GM21529 (cell line): ENCODE measurements at regions not wholly inside any gene's neighbourhood (a gene's known extent, or its start where the extent isn't known, plus 50 kb on each side); places are given as distances from the start of the nearest gene placed in this dataset.

Experiments used
- ATAC-seq: cut with Tn5 transposase; IDR thresholded peaks from one replicate; pipeline ENCODE4 v1.9.1; 2021; ENCODE audit not compliant: unreplicated experiment

DNA sequence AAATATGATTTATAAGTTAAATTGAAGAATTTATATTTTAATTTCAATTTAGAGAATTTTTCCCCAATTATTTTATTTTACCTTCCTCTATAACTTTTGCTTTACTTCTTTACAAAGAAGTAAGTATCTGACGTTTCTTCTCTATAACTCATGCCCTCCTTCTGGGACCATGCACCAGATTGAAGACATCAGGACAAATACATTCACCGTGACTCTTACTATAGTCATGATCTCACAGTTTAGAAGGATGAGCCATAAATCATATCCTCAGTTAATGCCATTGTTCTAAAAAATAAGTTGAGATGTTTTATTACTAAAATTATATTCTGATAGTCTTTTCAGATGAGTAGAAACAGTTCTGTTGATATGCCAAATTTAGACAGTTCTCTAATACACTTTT lies 279.3 kb downstream of the TMX3 start:
- no peak for ATAC-seq

DNA sequence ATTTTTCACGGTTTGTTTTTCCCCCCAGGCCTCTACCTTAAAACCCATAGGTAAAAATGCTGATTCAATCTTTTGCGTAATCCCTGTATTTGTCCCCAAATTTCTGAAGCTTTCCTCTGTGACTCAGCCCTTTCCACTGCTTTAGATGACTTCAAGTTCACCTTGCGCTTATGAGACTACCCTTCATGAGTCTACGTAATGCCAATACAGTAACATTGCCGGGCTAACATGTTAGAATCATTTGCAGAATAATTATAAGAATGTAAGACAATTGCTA lies 283.0 kb downstream of the TMX3 start:
- ATAC-seq: no peak

DNA sequence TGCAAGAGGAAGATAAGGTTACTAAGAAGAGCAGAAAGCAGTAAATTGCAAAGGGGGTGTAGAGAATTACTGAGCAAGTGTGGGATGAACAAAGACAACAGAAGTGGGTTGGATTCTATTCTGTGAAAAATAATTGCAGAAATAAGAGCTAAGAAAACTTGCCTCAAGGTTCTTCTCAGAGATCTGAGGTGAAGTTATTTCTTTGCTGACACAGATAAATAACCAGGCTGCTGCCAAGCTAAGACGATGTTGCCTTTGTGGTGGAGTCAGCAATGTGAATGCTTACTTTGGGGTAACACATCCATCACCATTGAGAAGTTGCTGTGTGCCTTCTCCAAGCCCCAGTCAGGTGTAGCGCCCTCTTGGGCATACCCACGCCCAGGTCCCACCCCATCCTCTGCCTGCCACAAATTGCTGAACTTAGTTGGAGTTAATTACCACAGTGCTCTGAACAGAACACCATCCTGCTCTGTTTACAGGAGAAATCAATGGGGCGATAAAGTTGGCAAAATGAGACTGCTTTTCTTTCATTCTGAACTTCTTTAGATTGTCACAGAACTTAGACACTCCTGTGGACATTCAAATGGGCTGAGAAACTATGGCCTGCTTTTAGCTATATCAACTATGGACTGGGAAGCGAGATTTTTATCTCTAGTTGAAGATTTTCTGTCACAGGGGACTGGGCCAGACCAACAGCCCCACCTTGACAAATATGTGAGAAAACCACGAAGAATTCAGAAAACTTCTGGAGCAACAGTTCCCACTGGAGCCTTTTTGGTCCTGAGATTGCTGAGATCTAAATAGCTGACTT lies 283.6 kb downstream of the TMX3 start:
- ATAC-seq: no peak

DNA sequence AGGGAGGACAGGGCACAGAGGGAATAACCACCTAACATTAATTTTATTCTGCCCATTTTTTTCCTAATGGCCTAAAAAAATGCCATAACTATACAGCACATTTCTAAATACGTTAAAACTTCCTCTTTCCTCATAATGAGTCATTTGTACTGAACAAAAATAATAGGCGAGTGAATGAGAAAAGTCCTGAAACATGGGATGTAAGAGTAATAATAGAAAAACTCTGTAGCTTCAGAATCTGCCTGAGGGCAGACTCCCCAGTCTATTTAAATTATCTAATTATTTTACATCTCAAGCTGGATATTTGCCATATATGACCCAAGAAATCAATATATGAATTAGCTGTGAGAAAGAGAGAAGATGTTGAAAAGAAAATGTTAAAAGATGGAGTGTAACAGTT lies 285.1 kb downstream of the TMX3 start:
- ATAC-seq: no peak

DNA sequence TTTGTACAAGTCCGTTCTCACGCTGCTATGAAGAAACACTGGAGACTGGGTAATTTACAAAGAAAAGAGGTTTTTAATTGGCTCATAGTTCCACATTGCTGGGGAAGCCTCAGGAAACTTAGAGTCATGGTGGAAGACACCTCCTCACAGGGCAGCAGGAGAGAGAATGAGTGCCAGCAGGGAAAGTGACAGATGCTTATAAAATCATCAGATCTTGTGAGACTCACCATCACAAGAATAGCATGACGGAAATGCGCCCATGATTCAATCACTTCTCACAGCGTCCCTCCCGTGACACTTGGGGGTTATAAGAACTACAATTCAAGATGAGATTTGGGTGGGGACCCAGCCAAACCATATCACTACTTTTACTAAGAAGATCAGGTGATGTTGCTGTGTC lies 285.8 kb downstream of the TMX3 start:
- ATAC-seq: no peak

DNA sequence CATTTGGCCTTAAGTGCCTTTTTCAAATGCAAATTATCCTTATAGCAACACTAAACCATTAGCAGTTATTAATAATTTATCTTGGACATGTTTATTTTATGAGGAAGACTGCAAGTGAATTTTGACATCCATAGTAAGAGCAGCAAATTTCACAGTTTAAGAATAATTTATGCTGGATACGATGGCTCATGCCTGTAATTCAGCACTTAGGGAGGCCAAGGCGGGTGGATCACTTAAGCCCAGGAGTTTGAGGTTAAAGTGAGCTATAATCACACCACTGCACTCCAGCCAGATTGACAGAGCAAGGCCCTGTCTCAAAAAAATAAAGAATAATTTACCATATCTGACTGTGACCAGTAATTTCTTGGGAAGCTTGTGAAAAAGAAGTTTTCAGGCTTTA lies 286.2 kb downstream of the TMX3 start:
- no peak for ATAC-seq

DNA sequence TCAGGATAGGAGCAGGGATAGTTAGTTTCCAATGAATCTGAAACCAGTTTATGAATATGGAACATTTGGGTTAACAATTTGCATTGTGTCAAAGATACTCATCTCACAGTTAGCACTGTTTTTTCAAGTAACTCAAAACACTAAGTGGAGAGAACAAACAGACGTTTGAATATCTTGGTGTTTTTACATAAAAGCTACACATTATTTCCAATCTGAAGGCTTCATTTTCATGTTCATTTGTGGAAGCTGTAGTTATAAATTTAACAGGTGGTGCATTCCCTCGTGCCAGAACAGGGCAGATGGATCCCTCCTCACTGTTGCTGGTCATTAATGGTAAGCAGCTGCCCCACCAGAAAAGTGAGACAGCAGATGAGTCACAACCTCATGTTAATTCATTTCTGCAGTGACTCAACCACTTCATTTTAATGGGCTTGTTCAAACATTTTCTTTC lies 286.9 kb downstream of the TMX3 start:
- no peak for ATAC-seq

DNA sequence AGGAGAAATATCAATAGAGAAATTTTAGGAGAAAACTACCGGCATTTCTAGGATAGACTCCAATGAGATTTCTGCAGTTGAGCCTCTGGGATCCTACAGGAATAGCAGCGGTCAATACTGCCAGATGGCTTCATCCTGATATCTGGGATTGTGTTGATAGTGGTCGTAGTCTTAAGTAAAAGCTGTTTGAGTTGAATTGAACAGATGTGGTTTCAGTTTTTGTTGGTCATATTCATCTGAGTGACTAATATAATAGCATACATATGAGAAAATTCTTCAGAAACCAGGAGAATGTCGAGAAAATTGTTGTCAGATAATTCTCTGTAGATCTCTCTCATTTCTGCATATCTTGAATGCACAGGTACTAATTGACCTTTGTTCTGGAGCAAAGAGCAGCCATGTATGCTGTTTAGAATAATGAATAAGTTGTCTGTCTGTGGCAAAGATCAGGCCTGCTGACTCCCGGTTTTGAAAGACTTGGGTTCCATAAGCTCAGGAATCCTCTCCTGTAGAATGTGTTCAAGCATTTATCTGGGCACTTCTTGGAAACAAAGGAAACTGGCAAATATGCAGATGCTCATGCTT lies 288.1 kb downstream of the TMX3 start:
- no peak for ATAC-seq

DNA sequence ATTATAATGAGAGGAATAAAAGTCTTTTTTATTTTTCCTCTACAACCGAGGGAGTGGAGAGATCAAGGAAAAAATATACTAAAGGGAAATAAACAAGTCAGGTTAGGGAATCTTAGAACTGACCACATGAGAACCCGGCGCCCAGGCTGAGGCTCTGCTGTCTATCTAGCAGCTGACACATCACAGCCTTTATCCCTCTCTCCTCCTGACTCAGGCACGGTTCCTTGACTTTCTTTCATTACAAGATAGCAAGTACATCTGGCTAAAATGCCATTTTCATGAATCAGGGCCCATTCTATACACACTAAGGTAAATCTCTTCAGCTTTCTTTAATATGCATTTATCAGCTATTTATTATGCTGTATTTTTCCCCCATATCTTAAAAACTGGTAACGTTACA lies 296.0 kb downstream of the TMX3 start:
- ATAC-seq: no peak

DNA sequence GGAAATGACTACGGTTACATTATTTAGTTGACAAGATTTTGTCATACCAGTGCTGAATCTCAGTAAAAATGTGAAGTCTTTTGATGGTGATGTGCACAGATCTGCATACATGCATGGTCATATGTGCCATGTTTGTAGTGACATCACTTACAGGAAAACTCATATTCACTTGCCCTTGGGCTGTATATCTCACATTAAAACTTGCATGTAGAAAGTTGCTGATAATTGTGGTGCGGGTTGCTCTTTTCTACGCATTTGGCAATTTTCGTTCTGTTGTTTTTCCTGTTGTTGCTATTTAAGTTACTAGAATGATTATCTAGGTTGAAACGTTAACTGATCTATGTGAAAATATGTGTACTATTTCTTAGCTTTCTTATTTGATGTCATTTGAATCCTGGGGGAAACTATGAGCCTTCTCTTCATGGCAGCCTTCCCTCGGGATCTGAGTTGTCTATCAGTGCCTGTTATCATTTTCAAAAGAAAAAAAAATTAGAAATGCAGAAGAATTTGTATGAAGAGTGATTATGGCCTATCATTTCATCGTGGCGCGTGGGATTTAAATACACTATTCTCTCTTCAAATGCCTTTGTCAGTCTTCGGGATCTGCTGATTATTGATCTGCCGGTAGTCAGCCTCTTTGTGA lies 296.6 kb downstream of the TMX3 start:
- no peak for ATAC-seq

DNA sequence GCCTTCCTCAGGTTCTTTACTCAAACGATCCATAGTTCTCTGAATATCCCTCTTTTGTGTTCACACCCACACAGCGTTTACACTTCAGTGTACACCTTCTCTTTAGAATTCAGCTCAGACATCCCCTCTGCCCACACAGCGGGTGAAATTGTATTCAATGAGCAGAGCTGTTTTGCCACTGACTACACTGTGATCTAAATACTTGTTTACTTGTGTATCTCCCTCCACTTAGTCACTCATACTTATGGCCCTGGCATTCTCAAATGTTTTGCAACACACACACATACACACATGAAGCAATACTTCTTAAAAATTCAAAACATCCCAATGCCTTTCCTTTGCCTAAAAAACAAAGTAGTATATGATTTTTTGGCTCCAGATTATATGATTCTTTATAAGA lies 297.1 kb downstream of the TMX3 start:
- ATAC-seq: no peak

DNA sequence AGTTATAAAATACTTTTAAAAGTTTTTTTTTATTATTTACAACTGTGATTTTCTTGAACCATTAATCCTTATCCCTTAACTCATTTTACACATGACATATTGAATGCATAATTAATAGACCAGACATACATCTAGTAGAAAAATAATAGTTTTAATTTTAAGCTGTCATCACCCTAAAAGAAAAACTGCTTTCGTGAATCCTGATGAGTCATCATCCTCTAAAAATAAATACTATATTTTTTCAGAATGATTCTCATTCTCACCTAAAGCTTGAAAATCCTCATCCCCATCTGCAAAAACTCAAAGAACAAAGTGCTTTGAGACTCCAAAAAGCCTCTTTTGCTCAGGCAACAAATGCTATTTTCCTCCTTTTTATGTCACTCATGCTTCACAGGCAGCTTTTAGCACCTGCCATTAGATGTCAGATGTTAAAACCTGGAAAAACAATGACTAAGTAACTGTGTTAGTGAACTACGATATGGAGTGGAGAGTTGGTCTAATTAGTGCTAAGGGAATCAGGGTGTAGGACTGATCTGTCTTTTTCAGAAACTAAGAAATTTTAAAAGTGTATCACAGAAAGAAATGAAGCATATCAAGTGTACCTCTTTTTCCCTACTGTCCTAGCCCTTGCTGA lies 297.6 kb downstream of the TMX3 start:
- ATAC-seq: no peak

DNA sequence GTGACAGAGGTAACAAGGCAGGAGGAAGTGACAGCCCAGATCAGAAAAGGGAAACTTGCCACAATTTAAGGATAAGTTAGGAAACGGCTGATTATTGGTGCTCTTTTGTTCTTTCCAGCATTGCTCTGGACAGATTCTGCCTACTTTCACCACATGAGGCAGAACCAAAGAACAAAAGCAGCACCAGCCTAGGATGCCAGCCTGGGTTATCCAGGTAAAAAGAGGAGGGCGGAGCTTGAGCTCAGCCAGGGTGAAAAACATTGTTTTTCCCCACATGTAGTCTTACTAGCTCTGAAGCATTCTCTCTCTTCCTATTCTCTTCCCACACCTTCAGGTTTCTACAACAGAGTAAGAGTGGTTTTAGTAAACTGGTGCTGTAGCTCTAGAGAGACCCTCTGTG lies 300.5 kb downstream of the TMX3 start:
- no peak for ATAC-seq

DNA sequence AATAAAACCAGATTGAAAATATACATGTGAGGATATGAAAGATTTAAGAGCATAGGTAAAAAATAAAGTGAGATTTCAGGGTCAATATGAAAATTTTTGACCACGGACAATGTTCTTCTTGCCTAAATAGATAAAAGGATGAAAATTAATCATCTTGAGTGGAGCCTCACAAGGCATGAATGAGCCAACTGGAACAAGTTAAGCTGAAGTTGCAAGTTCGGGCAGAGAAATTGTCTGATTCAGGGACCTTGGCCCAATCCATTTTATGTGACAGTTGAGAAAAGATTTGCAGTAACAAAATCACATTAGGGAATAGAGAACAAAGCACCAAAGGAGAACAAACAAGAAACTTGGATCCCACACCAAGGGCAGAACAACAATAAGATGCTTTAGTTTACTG lies 305.3 kb downstream of the TMX3 start:
- ATAC-seq: no peak

DNA sequence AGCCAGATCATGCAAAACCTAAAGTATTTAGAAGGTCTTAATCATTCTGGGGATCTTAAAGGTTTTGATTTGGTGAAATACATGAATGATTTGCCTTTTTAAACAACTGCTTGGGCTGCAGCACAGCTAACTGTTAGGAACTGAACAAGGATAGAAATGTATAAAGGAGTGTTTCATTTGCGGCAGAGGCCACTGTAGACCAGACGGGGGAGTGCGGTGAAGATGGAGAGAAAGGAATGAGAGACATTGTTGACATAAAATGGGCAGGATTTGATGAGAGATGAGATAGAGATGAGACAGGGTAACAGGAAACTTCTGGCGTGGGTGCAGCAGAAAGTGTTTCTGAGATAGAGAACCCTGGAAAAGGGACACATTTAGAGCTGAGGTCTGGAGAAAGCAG lies 308.1 kb downstream of the TMX3 start:
- ATAC-seq: no peak

DNA sequence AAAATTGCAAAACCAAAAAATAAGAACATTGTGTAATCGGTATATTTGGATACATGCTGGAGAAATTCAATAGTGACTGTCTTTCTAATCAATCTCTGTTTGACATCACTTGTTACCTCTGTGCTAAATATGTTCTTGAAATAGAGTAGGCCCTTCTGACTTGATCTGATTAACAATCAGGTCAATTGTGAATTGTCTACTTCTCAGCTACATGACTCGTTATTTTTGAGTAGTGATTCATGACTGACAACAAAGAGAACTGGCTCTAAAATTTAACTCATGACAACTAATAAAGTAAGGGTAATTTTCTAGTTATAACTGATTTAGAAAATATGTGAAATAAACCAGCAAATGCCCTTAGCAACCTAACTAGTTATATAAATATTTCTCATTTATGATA lies 312.1 kb downstream of the TMX3 start:
- no peak for ATAC-seq

DNA sequence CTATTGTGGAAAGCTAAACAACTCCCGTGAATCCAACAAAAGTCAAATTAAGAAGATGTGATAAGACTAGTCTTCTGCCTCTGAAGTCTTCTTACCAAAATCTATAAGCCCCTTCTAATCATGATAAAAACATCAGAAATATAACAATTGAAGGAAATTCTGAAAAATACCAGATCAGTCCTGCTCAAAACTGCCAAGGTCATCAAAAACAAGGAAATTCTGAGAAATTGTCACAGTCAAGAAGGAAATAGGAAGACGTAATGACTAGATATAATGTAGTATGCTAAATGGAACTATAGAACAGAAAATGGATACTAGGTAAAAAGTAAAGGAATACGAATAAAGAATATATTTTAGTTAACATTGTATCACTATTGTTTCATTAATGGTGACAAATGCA lies 314.0 kb downstream of the TMX3 start:
- ATAC-seq: no peak

DNA sequence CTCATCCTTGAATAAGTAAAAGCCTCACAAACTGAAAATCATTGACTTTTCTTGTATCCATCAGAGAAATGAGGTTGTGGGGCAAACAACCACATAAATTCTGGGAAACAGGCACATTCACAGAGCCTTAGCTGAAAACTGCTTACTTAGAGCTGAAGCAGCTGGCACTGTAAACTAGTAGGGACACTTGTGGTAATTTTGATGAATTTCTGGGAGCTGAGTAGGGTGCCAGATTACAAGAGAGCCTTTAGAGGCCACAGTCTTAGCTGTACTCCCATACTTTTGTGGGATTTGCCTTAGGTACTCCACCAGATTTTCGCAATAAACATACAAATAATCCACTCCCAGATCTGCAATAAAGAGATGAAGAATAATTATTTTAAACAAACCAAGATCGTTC lies 315.2 kb downstream of the TMX3 start:
- ATAC-seq: no peak

DNA sequence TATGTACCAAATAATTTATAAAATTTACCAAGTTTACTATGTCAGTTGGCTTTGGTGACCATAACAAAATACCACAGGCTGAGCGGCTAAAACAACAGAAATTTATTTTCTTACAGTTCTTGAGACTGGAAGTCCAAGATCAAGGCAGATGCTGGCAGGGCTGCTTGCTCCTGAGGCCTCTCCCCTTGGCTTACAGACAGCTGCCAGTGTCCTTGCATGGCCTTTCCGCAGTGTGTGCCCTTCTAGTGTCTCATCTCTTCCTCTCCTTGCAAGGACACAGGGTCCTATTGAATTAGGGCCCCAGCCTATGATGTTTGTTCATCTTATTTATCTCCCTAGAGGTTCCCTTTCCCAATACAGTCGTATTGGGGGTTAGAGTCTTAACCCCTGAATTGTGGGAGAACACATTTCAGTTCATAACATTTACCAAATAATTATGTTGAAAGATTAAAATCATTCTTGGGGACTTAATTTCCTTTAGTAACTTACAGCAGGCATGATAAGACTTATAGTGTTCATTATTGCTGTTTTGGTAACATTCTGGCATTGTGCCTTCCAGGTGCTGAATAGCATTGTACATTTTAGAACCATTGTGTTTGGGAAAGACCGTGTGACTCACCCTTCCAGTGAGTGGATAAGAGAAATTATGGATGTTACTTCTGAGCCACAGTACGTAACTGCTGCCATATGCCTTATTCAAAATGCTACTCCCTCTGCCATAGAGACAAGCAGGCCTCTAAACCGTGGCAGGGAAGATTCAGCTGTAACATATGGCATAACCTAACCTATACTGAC lies 317.5 kb downstream of the TMX3 start:
- ATAC-seq: no peak

DNA sequence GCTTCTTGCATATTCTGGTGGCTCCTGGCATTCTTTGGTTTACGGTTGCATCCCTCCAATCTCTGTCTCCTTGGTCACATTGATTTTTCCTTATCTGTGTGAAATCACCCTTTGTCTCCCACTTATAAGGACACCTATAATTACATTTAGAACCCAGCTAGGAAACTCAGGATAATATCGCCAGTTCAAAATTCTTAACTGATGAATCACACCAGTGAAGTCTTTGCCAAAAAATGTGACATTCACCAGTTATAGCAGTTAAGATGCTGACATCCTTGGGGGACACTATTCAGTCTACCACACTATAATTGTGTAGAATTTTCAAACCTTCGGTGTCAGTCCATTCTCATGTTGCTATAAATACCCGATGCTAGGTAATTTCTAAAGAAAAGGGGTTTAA lies 320.2 kb downstream of the TMX3 start:
- ATAC-seq: no peak

DNA sequence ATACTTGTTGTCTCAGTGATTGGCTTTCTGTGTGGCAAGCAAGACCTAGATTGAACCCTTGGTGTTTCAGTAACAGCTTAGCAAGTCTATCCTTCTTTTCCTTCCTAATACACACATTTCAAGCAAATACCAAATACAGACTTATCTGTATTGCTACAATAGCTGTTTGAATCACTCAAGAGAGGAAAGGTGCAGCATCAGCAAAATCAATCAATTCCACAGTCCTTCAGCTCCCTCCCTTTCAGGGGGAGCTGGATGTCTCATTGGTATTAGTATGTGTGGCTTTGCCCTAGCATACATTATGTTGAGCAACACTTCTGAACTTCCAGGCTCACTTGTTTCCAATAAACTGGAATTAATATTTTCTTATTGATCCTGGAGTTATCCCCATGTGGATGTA lies 323.1 kb downstream of the TMX3 start:
- no peak for ATAC-seq
